ENCODE measurements at regions not wholly inside any gene's neighbourhood (a gene's known extent, or its start where the extent isn't known, plus 50 kb on each side); places are given as distances from the start of the nearest gene placed in this dataset.

- TF ChIP-seq CTCF (IDR thresholded peaks at IDR 0.05; ENCODE audit: low read length): no peak
- TF ChIP-seq EZH2 (IDR thresholded peaks at IDR 0.05; ENCODE audit: borderline replicate concordance, low read length): no peak
- Histone ChIP-seq H3K79me2 (ENCODE audit: insufficient read depth, low read length) (no peaks in the 10 kb centered on the region), H3K27ac (ENCODE audit: low read depth, low read length, poor library complexity, severe bottlenecking) (no peak overlapping the region), H3K4me2 (ENCODE audit: low read length) (no peak overlapping the region), H3K4me1 (ENCODE audit: insufficient read depth, low read length, severe bottlenecking) (no peaks in the 10 kb centered on the region), H3K4me3 (ENCODE audit: low read depth, low read length, poor library complexity, severe bottlenecking) (no peak overlapping the region), H2AFZ (ENCODE audit: low read length) (no peak overlapping the region), H4K20me1 (ENCODE audit: insufficient read depth, low read length) (no peaks in the 10 kb centered on the region), H3K9me3 (ENCODE audit: low read length) (no peaks in the 10 kb centered on the region), H3K36me3 (ENCODE audit: insufficient read depth, low read length) (no peaks in the 10 kb centered on the region), H3F3A (ENCODE audit: insufficient read depth, low read length) (no peaks in the 10 kb centered on the region), H3K27me3 (ENCODE audit: insufficient read depth, low read length) (no peaks in the 10 kb centered on the region), H3K9me2 (ENCODE audit: low read depth, low read length) (no peaks in the 10 kb centered on the region), H3K9ac (ENCODE audit: low read length) (no peak overlapping the region)
Observed at GRCh38 chr4:81826817-81827424, 355.2 kb upstream of the RASGEF1B start.

- no peaks in the 10 kb centered on the region for H3K36me3 ChIP-seq (ENCODE audit: insufficient read depth, low read length)
- no peak overlapping the region for H3K4me3 ChIP-seq (ENCODE audit: low read depth, low read length, poor library complexity, severe bottlenecking)
- H3K27me3 ChIP-seq (ENCODE audit: insufficient read depth, low read length): no peaks in the 10 kb centered on the region
- H3K9me3 ChIP-seq (ENCODE audit: low read length): no peaks in the 10 kb centered on the region
- no peaks in the 10 kb centered on the region for H3K79me2 ChIP-seq (ENCODE audit: insufficient read depth, low read length)
- H4K20me1 ChIP-seq (ENCODE audit: insufficient read depth, low read length): no peaks in the 10 kb centered on the region
- H3K4me2 ChIP-seq (ENCODE audit: low read length): no peak overlapping the region
- no peak overlapping the region for H2AFZ ChIP-seq (ENCODE audit: low read length)
- H3K9me2 ChIP-seq (ENCODE audit: low read depth, low read length): no peaks in the 10 kb centered on the region
- H3F3A ChIP-seq (ENCODE audit: insufficient read depth, low read length): no peaks in the 10 kb centered on the region
- H3K4me1 ChIP-seq (ENCODE audit: insufficient read depth, low read length, severe bottlenecking): no peaks in the 10 kb centered on the region
- TF ChIP-seq EZH2 (IDR thresholded peaks at IDR 0.05; ENCODE audit: borderline replicate concordance, low read length): no peak
- no peak for TF ChIP-seq CTCF (IDR thresholded peaks at IDR 0.05; ENCODE audit: low read length)
- H3K27ac ChIP-seq (ENCODE audit: low read depth, low read length, poor library complexity, severe bottlenecking): no peak overlapping the region
- H3K9ac ChIP-seq (ENCODE audit: low read length): no peak overlapping the region
Observed at GRCh38 chr4:81826335-81826734, 354.6 kb upstream of the RASGEF1B start.

- TF ChIP-seq CTCF (IDR thresholded peaks at IDR 0.05; ENCODE audit: low read length): no peak
- no peak for TF ChIP-seq EZH2 (IDR thresholded peaks at IDR 0.05; ENCODE audit: borderline replicate concordance, low read length)
- Histone ChIP-seq H3K9me2 (ENCODE audit: low read depth, low read length) (no peaks in the 10 kb centered on the region), H3K27ac (ENCODE audit: low read depth, low read length, poor library complexity, severe bottlenecking) (no peak overlapping the region), H3K4me3 (ENCODE audit: low read depth, low read length, poor library complexity, severe bottlenecking) (no peak overlapping the region), H3K9me3 (ENCODE audit: low read length) (no peaks in the 10 kb centered on the region), H3F3A (ENCODE audit: insufficient read depth, low read length) (no peaks in the 10 kb centered on the region), H3K79me2 (ENCODE audit: insufficient read depth, low read length) (no peaks in the 10 kb centered on the region), H4K20me1 (ENCODE audit: insufficient read depth, low read length) (no peaks in the 10 kb centered on the region), H3K27me3 (ENCODE audit: insufficient read depth, low read length) (no peaks in the 10 kb centered on the region), H3K4me1 (ENCODE audit: insufficient read depth, low read length, severe bottlenecking) (no peaks in the 10 kb centered on the region), H3K36me3 (ENCODE audit: insufficient read depth, low read length) (no peaks in the 10 kb centered on the region), H2AFZ (ENCODE audit: low read length) (no peak overlapping the region), H3K4me2 (ENCODE audit: low read length) (no peak overlapping the region), H3K9ac (ENCODE audit: low read length) (no peak overlapping the region)
Observed at GRCh38 chr4:81818385-81818920, 346.7 kb upstream of the RASGEF1B start.

All from OCI-LY1 (cell line).